22Rv1 (cell line): ENCODE measurements at regions not wholly inside any gene's neighbourhood (a gene's known extent, or its start where the extent isn't known, plus 50 kb on each side); places are given as distances from the start of the nearest gene placed in this dataset.

Source experiments
- H3K27ac ChIP-seq: fragments of 450-650 bp; 2 replicates; pipeline ENCODE4 v1.5.1; 2017
- ZFX ChIP-seq: fragments of 450-650 bp; IDR thresholded peaks from 2 replicates; pipeline ENCODE4 v1.6.1; 2017; ENCODE audit warnings: antibody characterized with exemption, borderline replicate concordance
- TF ChIP-seq, protein P1 (sequence below): fragments of 450-650 bp; IDR thresholded peaks from 2 replicates; pipeline ENCODE4 v1.5.1; 2017; ENCODE audit warnings: mild to moderate bottlenecking

DNA sequence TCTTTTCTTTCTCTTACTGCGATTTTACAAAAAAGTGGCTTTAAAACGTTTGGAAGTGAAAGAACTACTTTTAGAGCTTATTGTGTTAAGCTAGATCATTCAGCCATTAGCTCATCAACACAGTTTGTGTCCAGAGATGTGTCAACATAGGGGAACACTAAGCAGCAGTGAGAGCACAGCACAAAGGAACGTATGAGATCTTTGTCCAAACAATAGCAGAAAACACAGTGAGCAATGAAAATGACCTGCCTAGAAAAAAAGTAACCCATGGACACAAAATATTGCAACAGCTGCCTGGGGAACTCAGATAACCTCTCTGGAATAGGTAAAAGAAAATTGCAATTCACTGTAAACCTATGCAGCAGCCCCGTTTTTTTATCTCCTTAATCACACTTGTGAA is 372.5 kb downstream of the ARHGEF28 start:
- H3K27ac ChIP-seq: no peak overlapping the region
- TF ChIP-seq ZFX: no peak
- TF ChIP-seq, protein P1, sequence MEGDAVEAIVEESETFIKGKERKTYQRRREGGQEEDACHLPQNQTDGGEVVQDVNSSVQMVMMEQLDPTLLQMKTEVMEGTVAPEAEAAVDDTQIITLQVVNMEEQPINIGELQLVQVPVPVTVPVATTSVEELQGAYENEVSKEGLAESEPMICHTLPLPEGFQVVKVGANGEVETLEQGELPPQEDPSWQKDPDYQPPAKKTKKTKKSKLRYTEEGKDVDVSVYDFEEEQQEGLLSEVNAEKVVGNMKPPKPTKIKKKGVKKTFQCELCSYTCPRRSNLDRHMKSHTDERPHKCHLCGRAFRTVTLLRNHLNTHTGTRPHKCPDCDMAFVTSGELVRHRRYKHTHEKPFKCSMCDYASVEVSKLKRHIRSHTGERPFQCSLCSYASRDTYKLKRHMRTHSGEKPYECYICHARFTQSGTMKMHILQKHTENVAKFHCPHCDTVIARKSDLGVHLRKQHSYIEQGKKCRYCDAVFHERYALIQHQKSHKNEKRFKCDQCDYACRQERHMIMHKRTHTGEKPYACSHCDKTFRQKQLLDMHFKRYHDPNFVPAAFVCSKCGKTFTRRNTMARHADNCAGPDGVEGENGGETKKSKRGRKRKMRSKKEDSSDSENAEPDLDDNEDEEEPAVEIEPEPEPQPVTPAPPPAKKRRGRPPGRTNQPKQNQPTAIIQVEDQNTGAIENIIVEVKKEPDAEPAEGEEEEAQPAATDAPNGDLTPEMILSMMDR: no peak

DNA sequence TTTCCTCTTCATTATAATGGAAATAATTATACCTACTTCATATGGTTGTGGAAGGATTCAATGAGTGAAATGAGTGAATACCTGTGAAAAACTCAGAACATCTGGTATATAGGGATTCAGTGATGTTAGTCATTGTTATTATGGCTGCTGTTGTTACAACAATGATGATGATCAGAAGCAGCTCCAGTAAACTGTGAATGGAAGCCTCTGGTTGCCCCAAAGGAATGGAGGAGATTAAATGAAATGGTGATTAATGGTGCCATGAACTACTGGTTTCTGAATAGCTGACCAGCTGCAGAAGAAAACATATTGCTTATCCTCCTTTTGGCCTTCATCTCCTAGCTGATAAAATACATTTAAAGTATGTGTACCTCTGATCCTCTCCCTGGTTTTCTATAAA is 372.0 kb downstream of the ARHGEF28 start:
- no peak overlapping the region for H3K27ac ChIP-seq
- no peak for TF ChIP-seq ZFX
- TF ChIP-seq, protein P1: no peak

DNA sequence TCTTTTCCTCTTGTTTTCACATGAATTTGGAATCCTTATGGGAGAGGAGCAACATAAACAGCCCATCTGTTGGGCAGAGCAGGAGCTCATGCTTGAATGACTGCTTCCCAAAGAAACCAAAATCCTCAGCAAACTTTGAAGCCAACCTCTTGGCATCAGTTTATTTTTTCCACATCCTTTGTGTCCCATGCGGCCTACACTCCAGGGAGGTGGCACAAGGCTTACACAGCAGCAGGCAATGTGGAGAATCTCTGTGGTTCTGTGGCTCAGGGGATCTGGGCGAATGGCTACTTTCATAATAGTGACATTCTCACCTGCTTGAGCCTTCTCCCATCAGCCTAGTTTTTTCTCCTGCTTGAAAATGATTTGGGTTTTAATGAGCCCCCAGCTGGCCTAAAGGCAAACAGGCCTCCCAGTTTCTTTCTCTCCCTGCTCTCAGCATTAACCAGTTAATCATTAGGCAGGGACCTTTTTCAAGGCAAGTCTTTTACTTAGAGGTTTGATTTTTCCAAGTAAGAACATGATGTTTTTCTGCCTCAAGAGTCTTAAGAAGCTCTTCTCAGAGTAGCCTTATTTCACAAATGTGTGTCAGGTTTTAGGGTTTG is 370.3 kb downstream of the ARHGEF28 start:
- no peak overlapping the region for H3K27ac ChIP-seq
- TF ChIP-seq, protein P1: no peak
- no peak for TF ChIP-seq ZFX

DNA sequence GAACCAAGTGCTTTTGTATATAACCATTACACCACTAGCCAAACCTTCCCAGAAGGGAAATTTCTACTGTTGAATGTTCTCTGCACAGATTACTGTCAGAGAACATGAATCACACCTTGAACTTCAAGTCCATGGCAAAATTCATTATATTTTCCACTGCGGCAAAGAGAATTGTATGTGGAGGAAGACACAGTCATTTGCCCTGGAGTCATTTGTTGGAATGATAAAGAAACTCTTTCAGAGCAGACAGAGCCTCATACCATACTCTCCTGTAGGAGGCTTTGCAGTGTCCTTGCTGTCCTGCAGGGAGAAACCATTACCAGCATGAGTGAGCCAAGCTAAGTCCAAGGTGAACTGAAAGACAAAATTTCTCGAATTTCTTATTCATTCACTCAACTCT is 369.0 kb downstream of the ARHGEF28 start:
- TF ChIP-seq, protein P1: no peak
- TF ChIP-seq ZFX: no peak
- no peak overlapping the region for H3K27ac ChIP-seq
